Left ventricle myocardium inferior (tissue), 1 donor: ENCODE measurements at regions not wholly inside any gene's neighbourhood (a gene's known extent, or its start where the extent isn't known, plus 50 kb on each side); places are given as distances from the start of the nearest gene placed in this dataset.
"Not testable (repeated sequence)": the region's sequence is repeated elsewhere in the genome, so short reads cannot be mapped to it uniquely, and the experiment has no call there.

Experiments
- DNase-seq: peaks from one replicate; pipeline ENCODE4 v3.0.0-alpha.2; 2020
- H3K27ac ChIP-seq: fragments of 200-600 bp; replicated peaks from 2 replicates; pipeline ENCODE4 v1.8.0; 2021
- H3K27me3 ChIP-seq: fragments of 200-600 bp; 2 replicates; pipeline ENCODE4 v1.8.0; 2021; ENCODE audit warnings: low read depth
- H3K36me3 ChIP-seq: fragments of 200-600 bp; 2 replicates; pipeline ENCODE4 v1.8.0; 2021
- H3K4me1 ChIP-seq: fragments of 200-600 bp; 2 replicates; pipeline ENCODE4 v1.8.0; 2021
- H3K4me3 ChIP-seq: fragments of 200-600 bp; 2 replicates; pipeline ENCODE4 v1.8.0; 2021; ENCODE audit warnings: mild to moderate bottlenecking, moderate library complexity
- H3K9me3 ChIP-seq: fragments of 200-600 bp; replicated peaks from 2 replicates; pipeline ENCODE4 v1.8.0; 2021
- intact Hi-C: fragments of 100-400 bp; cut with micrococcal nuclease; formaldehyde crosslinking; loops from one replicate; pipeline ENCODE4 v1.11.0; 2022
- TF ChIP-seq, protein P1 (sequence below): fragments of 200-600 bp; IDR thresholded peaks from 2 replicates; pipeline ENCODE4 v1.8.0; 2021; ENCODE audit warnings: antibody characterized with exemption, mild to moderate bottlenecking, borderline replicate concordance
- donor health status: DM: no; HTN: yes; CAD: no; lungs with severe emphysema.

DNA sequence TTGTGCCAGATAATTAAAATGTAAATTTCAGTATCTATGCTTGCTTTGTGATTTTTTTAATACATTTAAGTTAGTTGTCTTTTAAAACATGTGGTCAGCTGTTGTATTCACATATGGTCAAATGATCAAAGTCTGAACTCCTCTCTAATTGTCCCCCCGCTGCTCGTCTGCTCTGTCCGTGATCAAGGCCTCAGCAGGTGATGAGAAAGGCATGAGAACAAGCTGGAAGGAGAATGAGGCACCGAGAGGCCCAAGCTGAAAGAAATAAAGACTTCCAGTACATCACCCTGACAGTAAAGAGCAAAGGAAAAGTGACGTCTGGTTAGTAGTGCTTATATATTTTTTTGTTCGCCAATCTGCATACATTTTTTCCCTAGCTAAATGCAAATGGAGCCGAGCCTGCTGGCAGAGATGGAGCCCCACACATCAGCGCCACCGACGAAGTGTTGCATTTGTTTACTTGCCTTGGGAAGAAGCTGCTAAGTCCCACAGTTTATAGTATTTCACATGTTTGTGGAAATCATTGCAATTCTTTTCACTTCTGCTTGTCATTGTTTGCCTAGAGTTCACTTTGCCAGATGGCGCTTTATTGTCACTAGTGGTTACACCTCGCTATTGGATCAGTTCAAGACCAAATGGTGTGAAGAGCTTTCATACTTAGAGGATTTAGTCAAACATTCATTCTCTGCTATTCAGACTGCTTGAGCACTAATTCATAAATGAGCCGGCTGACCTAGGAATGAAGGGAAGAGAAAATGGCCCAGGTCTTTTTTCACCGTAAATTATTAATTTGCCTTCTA is 181.5 kb downstream of the ZIC3 start:
- TF ChIP-seq, protein P1, sequence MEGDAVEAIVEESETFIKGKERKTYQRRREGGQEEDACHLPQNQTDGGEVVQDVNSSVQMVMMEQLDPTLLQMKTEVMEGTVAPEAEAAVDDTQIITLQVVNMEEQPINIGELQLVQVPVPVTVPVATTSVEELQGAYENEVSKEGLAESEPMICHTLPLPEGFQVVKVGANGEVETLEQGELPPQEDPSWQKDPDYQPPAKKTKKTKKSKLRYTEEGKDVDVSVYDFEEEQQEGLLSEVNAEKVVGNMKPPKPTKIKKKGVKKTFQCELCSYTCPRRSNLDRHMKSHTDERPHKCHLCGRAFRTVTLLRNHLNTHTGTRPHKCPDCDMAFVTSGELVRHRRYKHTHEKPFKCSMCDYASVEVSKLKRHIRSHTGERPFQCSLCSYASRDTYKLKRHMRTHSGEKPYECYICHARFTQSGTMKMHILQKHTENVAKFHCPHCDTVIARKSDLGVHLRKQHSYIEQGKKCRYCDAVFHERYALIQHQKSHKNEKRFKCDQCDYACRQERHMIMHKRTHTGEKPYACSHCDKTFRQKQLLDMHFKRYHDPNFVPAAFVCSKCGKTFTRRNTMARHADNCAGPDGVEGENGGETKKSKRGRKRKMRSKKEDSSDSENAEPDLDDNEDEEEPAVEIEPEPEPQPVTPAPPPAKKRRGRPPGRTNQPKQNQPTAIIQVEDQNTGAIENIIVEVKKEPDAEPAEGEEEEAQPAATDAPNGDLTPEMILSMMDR, result no peak
- no peaks in the 10 kb centered on the region for H3K4me1 ChIP-seq
- no peaks in the 10 kb centered on the region for H3K36me3 ChIP-seq
- DNase-seq, result no peak
- H3K27me3 ChIP-seq, result no peaks in the 10 kb centered on the region
- H3K4me3 ChIP-seq, result no peak overlapping the region
- H3K27ac ChIP-seq, result no peak overlapping the region
- no peaks in the 10 kb centered on the region for H3K9me3 ChIP-seq
- intact Hi-C loops, result no loop called here

DNA sequence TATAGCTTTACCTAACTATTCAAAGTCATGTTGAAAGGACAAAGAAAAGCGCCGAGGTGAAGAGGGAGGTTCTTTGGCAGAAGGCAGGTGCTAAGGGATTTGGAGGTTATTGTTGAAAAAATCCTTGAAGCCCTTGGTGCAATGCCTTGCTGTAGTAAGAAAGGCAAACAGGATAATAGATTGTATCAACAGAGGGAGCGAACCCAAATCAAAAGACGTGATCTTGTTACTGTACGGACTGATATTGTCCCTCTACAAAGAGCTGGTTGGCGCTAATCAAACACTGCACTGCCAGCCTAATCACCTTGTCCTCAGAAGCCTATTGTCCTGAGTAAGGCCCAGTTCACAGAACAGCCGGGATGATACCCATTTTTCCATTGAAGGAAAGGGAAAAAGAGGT is 182.9 kb downstream of the ZIC3 start:
- TF ChIP-seq, protein P1, result no peak
- H3K27me3 ChIP-seq, result no peaks in the 10 kb centered on the region
- H3K4me1 ChIP-seq, result no peaks in the 10 kb centered on the region
- H3K27ac ChIP-seq, result no peak overlapping the region
- no peaks in the 10 kb centered on the region for H3K9me3 ChIP-seq
- H3K36me3 ChIP-seq, result no peaks in the 10 kb centered on the region
- intact Hi-C loops, result no loop called here
- no peak for DNase-seq
- H3K4me3 ChIP-seq, result no peak overlapping the region

DNA sequence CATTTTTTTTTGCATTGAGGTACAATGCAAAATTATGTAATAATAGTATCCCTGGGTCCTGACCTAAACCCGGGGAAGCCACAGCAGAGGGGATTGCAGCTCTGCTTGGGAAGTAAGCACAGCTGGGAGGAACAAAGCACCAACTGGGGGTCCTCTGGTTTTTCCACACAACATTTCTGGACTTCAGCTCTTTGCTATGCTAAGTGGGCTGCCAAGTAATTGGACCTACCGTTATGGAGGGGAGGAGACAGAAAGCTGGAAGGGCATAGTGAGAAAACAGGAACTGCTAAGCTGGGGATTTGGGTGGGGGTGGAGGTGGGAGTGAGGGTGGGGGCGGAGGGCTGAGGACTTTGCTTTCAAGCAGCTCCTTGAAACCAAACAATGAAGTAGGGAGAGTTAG is 183.3 kb downstream of the ZIC3 start:
- H3K27ac ChIP-seq, result no peak overlapping the region
- no peak overlapping the region for H3K4me3 ChIP-seq
- intact Hi-C loops, result no loop called here
- no peaks in the 10 kb centered on the region for H3K36me3 ChIP-seq
- TF ChIP-seq, protein P1, result no peak
- no peaks in the 10 kb centered on the region for H3K4me1 ChIP-seq
- H3K27me3 ChIP-seq, result no peaks in the 10 kb centered on the region
- no peaks in the 10 kb centered on the region for H3K9me3 ChIP-seq
- DNase-seq, result no peak

DNA sequence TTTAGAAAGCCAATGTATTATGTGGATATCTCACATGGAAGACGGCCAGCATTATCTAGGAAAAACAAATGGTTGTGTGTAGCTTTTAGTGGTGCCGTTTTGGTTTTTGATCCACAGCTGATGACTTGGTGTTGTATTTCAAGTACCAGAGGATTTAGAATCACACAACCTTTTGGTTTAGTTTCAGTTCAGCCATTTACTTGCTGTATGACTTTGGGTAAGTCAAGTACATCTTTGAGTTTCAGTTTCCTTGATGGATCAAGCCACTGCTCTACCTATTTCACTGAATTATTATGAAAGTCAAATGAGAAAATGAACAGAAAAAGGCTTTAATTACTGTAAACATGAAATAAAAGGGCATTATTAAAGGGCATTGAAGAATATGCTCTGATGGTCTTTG is 205.6 kb downstream of the ZIC3 start:
- H3K27ac ChIP-seq, result no peak overlapping the region
- intact Hi-C loops, result no loop called here
- TF ChIP-seq, protein P1, result no peak
- H3K27me3 ChIP-seq, result no peaks in the 10 kb centered on the region
- H3K4me1 ChIP-seq, result no peaks in the 10 kb centered on the region
- no peaks in the 10 kb centered on the region for H3K9me3 ChIP-seq
- H3K4me3 ChIP-seq, result no peak overlapping the region
- DNase-seq, result no peak
- no peaks in the 10 kb centered on the region for H3K36me3 ChIP-seq

DNA sequence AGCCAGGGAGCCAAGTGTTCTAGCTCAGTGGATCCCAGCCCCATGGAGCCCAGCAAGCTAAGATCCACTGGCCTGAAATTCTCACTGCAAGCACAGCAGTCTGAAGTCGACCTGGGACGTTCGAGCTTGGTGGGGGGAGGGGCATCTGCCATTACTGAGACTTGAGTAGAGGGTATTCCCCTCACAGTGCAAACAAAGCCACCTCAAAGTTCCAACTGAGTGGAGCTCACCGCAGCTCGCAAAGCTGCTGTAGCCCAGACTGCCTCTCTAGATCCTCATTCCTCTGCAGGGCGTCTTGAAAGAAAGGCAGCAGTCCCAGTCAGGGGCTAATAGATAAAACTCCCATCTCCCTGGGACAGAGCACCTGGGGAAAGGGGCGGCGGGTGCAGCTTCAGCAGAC is 226.3 kb downstream of the ZIC3 start:
- H3K36me3 ChIP-seq, result no peaks in the 10 kb centered on the region
- no peaks in the 10 kb centered on the region for H3K4me1 ChIP-seq
- TF ChIP-seq, protein P1, result no peak
- H3K9me3 ChIP-seq, result no peaks in the 10 kb centered on the region
- intact Hi-C loops, result no loop called here
- DNase-seq, result no peak
- no peaks in the 10 kb centered on the region for H3K27me3 ChIP-seq
- H3K27ac ChIP-seq, result no peak overlapping the region
- H3K4me3 ChIP-seq, result no peak overlapping the region

DNA sequence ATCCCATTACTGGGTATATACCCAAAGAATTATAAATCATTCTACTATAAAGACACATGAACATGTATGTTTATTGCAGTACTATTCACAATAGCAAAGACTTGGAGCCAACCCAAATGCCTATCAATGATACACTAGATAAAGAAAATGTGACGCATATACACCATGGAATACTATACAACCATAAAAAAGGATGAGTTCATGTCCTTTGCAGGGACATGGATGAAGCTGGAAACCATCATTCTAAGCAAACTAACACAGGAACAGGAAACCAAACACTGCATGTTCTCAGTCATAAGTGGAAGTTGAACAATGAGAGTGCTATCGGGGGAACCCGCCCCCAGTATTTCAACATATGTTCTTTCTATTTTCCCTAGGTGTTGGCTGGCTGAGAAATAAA is 232.0 kb downstream of the ZIC3 start:
- intact Hi-C loops, H3K4me1 ChIP-seq: not testable (repeated sequence)

More for the DNA sequence above, 232.0 kb downstream of the ZIC3 start:
- H3K36me3 ChIP-seq, DNase-seq, H3K27ac ChIP-seq, H3K27me3 ChIP-seq, H3K9me3 ChIP-seq, H3K4me3 ChIP-seq: not testable (repeated sequence)
